Pulmonary artery endothelial cell (primary cell): ENCODE measurements at regions not wholly inside any gene's neighbourhood (a gene's known extent, or its start where the extent isn't known, plus 50 kb on each side); places are given as distances from the start of the nearest gene placed in this dataset.
"Not testable (repeated sequence)": the region's sequence is repeated elsewhere in the genome, so short reads cannot be mapped to it uniquely, and the experiment has no call there.

Experiments
- DNase-seq: peaks from one replicate; pipeline ENCODE4 v3.0.0-alpha.2; 2011; ENCODE audit warnings: low read depth, low spot score

- no peak for DNase-seq
These were observed 103.8 kb downstream of the IER5 start for GRCh38 chr1:181192316-181192715.

- no peak for DNase-seq
These were observed 114.6 kb downstream of the IER5 start for GRCh38 chr1:181202986-181203555.

GRCh38 chr1:181204530-181204929 lies 116.0 kb downstream of the IER5 start:
- no peak for DNase-seq

GRCh38 chr1:181205901-181206300 lies 117.4 kb downstream of the IER5 start:
- DNase-seq, result no peak

- no peak for DNase-seq
These were observed 118.0 kb downstream of the IER5 start for GRCh38 chr1:181206513-181206912.

- DNase-seq, result no peak
These were observed 118.7 kb downstream of the IER5 start for GRCh38 chr1:181206979-181207790.

- DNase-seq, result no peak
These were observed 119.6 kb downstream of the IER5 start for GRCh38 chr1:181208083-181208482.

- no peak for DNase-seq
These were observed 120.5 kb downstream of the IER5 start for GRCh38 chr1:181208967-181209366.

GRCh38 chr1:181213056-181213455 lies 124.6 kb downstream of the IER5 start:
- DNase-seq, result no peak

- no peak for DNase-seq
These were observed 128.1 kb downstream of the IER5 start for GRCh38 chr1:181216591-181216994.

GRCh38 chr1:181219938-181220337 lies 131.4 kb downstream of the IER5 start:
- no peak for DNase-seq

GRCh38 chr1:181221078-181221477 lies 132.6 kb downstream of the IER5 start:
- DNase-seq, result no peak

GRCh38 chr1:181222972-181223505 lies 134.5 kb downstream of the IER5 start:
- DNase-seq, result no peak

GRCh38 chr1:181226728-181227127 lies 138.2 kb downstream of the IER5 start:
- DNase-seq, result not testable (repeated sequence)

GRCh38 chr1:181239086-181239485 lies 150.6 kb downstream of the IER5 start:
- no peak for DNase-seq

GRCh38 chr1:181246320-181246719 lies 157.8 kb downstream of the IER5 start:
- DNase-seq, result not testable (repeated sequence)

GRCh38 chr1:181248361-181248760 lies 159.9 kb downstream of the IER5 start:
- DNase-seq, result not testable (repeated sequence)

- no peak for DNase-seq
These were observed 160.7 kb downstream of the IER5 start for GRCh38 chr1:181249186-181249585.

GRCh38 chr1:181250038-181250437 lies 161.5 kb downstream of the IER5 start:
- DNase-seq, result no peak

GRCh38 chr1:181251001-181251712 lies 162.7 kb downstream of the IER5 start:
- DNase-seq, result peak; percentile 44

GRCh38 chr1:181251713-181252075 lies 163.2 kb downstream of the IER5 start:
- DNase-seq, result no peak

GRCh38 chr1:181253601-181254000 lies 165.1 kb downstream of the IER5 start:
- DNase-seq, result not testable (repeated sequence)
